ENCODE measurements at regions not wholly inside any gene's neighbourhood (a gene's known extent, or its start where the extent isn't known, plus 50 kb on each side); places are given as distances from the start of the nearest gene placed in this dataset.
A peak's percentile ranks its signal among the peaks of the same experiment; 100 is the strongest.

DNA sequence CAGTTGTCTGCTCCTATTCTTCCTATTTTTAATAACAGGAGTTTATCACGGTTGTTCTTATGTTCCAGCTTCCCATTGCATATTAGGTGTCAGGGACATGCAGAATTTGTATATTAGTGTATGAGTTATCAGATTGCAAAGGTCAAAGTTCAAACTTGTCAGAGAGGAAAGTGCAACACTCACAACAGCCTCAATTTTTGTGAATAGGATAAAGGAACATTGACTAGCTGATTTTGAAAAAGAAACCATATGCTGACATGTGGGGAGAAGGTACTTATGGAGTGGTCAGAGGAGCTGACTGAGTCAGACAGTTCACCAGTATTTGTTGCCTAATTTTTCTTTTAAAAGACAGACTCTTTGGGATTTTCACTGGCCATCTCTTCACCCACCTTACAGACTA, 222.1 kb downstream of the C12orf50 start:
- intact Hi-C loops (cut with DNase I), result no loop called here
- WGBS (ENCODE audit: insufficient coverage, low coverage, low lambda C conversion rate, missing lambda C conversion rate), result 20% methylated on average over 1 of the region's 1 CpG

DNA sequence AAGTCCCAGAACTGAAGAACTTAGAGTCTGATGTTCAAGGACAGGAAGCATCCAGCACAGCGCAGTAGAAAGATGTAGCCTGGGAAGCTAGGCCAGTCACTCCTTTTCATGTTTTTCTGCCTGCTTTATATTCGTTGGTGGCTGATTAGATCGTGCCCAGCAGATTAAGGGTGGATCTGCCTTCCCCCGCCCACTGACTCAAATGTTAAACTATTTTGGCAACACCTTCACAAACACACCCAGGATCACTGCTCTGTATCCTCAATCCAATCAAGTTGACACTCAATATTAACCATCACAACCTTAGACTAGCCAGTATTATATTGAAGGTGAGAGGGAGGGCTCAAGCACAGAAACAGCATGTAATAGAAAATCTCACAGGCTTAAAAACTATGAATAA, 222.9 kb downstream of the C12orf50 start:
- Histone ChIP-seq H3K36me3 (no peaks in the 10 kb centered on the region), H3K4me3 (no peak overlapping the region), H3K27me3 (no peaks in the 10 kb centered on the region), H3K4me1 (peaks cover 0 to 21% (median 7%) of the 10 kb centered on the region in 4 donors), H3K27ac (no peak overlapping the region), H3K9me3 (no peaks in the 10 kb centered on the region)
- WGBS (ENCODE audit: insufficient coverage, low coverage, low lambda C conversion rate, missing lambda C conversion rate), result 18% methylated on average over 3 of the region's 4 CpGs
- ATAC-seq, result peak in 1 of 4 donors; percentile 18
- no peak for DNase-seq
- intact Hi-C loops (cut with DNase I), result no loop called here
- no peak for TF ChIP-seq POLR2A (IDR thresholded peaks at IDR 0.05)
- TF ChIP-seq, protein P1, sequence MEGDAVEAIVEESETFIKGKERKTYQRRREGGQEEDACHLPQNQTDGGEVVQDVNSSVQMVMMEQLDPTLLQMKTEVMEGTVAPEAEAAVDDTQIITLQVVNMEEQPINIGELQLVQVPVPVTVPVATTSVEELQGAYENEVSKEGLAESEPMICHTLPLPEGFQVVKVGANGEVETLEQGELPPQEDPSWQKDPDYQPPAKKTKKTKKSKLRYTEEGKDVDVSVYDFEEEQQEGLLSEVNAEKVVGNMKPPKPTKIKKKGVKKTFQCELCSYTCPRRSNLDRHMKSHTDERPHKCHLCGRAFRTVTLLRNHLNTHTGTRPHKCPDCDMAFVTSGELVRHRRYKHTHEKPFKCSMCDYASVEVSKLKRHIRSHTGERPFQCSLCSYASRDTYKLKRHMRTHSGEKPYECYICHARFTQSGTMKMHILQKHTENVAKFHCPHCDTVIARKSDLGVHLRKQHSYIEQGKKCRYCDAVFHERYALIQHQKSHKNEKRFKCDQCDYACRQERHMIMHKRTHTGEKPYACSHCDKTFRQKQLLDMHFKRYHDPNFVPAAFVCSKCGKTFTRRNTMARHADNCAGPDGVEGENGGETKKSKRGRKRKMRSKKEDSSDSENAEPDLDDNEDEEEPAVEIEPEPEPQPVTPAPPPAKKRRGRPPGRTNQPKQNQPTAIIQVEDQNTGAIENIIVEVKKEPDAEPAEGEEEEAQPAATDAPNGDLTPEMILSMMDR (IDR thresholded peaks at IDR 0.05), result no peak

More for the DNA sequence above, 222.1 kb downstream of the C12orf50 start:
- Histone ChIP-seq H3K36me3 (no peaks in the 10 kb centered on the region), H3K9me3 (no peaks in the 10 kb centered on the region), H3K4me1 (peaks cover 0 to 15% (median 7%) of the 10 kb centered on the region in 4 donors), H3K27me3 (no peaks in the 10 kb centered on the region), H3K27ac (no peak overlapping the region), H3K4me3 (no peak overlapping the region)
- no peak for DNase-seq
- ATAC-seq, result peak in 2 of 4 donors; percentile 9 to 20
- TF ChIP-seq POLR2A (IDR thresholded peaks at IDR 0.05), result no peak

DNA sequence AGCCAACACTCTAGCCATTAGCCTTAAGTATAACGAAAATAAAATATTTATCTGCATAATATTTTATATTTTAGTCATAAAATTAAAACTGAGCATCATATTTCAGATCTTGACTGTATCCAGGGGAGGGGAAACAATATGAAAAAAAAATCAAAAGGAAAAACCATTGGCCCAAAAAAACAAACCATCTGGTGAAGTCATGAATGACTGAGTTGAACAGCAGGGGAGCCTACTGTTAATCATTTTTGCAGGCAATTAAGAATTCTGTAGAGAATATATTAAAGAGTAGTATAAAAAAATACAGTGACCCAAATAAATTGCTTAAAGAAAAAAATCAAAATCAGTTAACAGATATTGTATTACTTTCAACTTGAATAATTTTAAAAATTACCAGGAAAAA, 224.8 kb downstream of the C12orf50 start:
- Histone ChIP-seq H3K4me3 (no peak overlapping the region), H3K27me3 (no peaks in the 10 kb centered on the region), H3K27ac (no peak overlapping the region), H3K9me3 (no peaks in the 10 kb centered on the region), H3K36me3 (no peaks in the 10 kb centered on the region), H3K4me1 (peaks cover 0 to 21% (median 7%) of the 10 kb centered on the region in 4 donors)
- TF ChIP-seq, protein P1 (IDR thresholded peaks at IDR 0.05), result no peak
- TF ChIP-seq POLR2A (IDR thresholded peaks at IDR 0.05), result no peak
- intact Hi-C loops (cut with DNase I), result no loop called here
- DNase-seq (no peak), ATAC-seq (no peak)
- 17% methylated on average over 1 of the region's 1 CpG for WGBS (ENCODE audit: insufficient coverage, low coverage, low lambda C conversion rate, missing lambda C conversion rate)

DNA sequence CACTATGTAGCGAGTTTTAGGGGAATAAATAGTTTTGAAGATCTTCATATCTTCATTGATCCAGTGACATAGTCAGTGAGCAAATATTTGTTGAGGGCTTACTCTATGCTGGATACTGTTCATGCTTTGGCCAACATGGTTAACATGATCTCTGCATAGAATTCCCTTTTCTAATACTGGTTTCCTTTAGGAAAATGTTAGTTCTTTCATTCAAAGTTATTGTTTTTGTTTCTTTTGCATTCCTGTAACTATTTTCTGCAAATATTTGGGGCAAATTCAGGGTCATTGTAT, 226.5 kb downstream of the C12orf50 start:
- Histone ChIP-seq H3K27ac (peak overlapping the region in 1 of 3 donors; percentile 13), H3K9me3 (no peaks in the 10 kb centered on the region), H3K27me3 (no peaks in the 10 kb centered on the region), H3K4me3 (peak overlapping the region in 2 of 3 donors; percentile 7 to 20), H3K4me1 (peaks cover 0 to 21% (median 7%) of the 10 kb centered on the region in 4 donors), H3K36me3 (no peaks in the 10 kb centered on the region)
- WGBS (ENCODE audit: insufficient coverage, low coverage, low lambda C conversion rate, missing lambda C conversion rate), result 0% methylated on average over 1 of the region's 1 CpG
- intact Hi-C loops (cut with DNase I), result no loop called here
- TF ChIP-seq, protein P1 (IDR thresholded peaks at IDR 0.05), result no peak
- no peak for TF ChIP-seq POLR2A (IDR thresholded peaks at IDR 0.05)
- ATAC-seq (peak; percentile 82 to 88 (median 84)), DNase-seq (no peak)

DNA sequence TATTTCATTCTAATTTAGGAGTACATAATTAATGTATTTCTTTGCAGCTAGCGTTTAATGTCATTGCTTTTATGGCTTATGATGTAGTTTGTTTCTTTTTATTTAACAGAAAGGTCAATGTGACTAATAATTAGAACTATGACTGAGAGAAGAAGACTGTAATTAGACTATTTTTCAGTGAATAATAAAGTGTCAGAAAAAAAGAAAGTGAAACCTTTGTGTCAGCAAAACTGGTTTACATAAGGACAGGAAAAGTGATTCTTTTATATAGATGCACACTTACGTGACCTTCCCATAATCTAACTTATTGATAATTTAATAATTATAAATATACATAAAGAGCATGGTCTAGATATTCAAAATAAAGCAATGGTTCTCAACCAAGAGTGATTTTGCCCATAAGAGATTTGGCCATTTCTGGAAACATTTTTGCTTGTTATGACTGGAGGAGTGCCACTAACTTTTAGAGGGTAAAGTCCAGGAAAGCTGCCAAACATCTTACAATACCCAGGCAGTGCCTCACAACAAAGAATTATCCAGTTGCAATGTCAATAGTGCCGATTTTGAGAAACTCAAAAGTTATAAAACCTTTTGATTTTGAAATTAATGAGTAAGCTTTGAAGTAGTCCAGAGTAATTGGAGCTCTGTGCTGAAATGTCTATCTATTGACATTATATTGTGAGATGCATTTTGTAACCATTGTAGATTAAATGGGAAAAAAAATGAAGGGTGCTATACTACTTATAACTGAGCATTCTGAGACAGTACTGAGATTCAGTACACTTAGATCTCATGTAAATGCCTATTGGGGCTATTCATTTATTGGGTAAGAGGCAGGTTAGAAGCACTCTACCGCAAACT, 227.1 kb downstream of the C12orf50 start:
- WGBS (ENCODE audit: insufficient coverage, low coverage, low lambda C conversion rate, missing lambda C conversion rate), result 10% methylated on average over 4 of the region's 4 CpGs
- no peaks in the 10 kb centered on the region for H3K27me3 ChIP-seq
- intact Hi-C loops (cut with DNase I), result no loop called here
- TF ChIP-seq, protein P1 (IDR thresholded peaks at IDR 0.05), result no peak
- no peak for TF ChIP-seq POLR2A (IDR thresholded peaks at IDR 0.05)
- H3K4me3 ChIP-seq, result peak overlapping the region in 2 of 3 donors; percentile 7 to 20
- H3K36me3 ChIP-seq, result no peaks in the 10 kb centered on the region
- peak overlapping the region in 1 of 3 donors; percentile 13 for H3K27ac ChIP-seq
- ATAC-seq (peak; percentile 70 to 85 (median 76)), DNase-seq (no peak)
- H3K4me1 ChIP-seq, result peaks cover 0 to 21% (median 7%) of the 10 kb centered on the region in 4 donors
- no peaks in the 10 kb centered on the region for H3K9me3 ChIP-seq
